Stimulated activated CD4-positive, alpha-beta T cell treated with anti-CD3 and anti-CD28 coated beads, Interleukin-4, amount 100 ng/mL, for 24 hours (primary cell): ENCODE measurements at regions not wholly inside any gene's neighbourhood (a gene's known extent, or its start where the extent isn't known, plus 50 kb on each side); places are given as distances from the start of the nearest gene placed in this dataset.

ENCODE experiments used
- DNase-seq: peaks from one replicate; pipeline ENCODE4 v3.0.0-alpha.2; 2020

- DNase-seq: no peak
Observed at GRCh38 chr15:36210426-36210825, 369.0 kb upstream of the CDIN1 start.

DNA sequence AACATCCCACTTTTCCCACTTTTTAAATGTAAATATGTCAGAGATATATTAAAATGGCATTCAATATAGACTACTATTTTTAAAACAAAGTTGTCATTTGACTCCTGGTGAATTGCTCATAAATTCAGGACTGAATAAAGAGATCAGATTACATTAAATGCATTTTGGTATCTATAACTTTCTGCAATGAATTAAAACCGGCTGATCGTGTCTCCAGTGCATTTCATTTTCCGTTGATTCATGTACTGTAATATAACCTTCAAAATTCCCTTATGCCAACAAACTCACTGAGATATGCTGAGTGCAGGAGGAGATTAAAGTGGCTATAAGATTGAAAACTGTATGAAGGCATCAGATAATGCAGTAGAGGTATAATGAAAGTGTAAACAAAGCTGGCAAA, 361.1 kb upstream of the CDIN1 start:
- DNase-seq: no peak

GRCh38 chr15:36218991-36219390, 360.4 kb upstream of the CDIN1 start:
- DNase-seq: no peak

GRCh38 chr15:36221992-36222391, 357.4 kb upstream of the CDIN1 start:
- no peak for DNase-seq

GRCh38 chr15:36230776-36231175, 348.6 kb upstream of the CDIN1 start:
- DNase-seq: no peak

DNA sequence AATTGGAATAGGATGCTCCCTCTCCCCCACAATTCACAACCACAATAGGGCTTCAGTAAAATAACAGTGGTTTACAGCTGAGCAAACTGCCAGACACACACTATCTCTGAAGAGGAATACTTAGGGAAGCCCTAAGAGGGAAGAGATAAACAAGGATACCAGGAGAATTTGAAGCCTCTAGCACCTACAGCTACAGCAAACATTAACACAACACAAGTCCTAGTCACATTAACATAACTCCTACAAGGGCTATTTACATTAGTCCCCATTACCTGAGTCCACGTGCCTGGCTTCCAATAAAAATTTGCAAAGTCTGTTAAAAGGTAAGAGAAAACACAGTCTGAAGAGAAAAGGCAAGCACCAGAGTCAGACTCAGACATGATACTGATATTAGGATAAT, 346.9 kb upstream of the CDIN1 start:
- DNase-seq: no peak

- no peak for DNase-seq
Observed at GRCh38 chr15:36234743-36235142, 344.7 kb upstream of the CDIN1 start.

DNA sequence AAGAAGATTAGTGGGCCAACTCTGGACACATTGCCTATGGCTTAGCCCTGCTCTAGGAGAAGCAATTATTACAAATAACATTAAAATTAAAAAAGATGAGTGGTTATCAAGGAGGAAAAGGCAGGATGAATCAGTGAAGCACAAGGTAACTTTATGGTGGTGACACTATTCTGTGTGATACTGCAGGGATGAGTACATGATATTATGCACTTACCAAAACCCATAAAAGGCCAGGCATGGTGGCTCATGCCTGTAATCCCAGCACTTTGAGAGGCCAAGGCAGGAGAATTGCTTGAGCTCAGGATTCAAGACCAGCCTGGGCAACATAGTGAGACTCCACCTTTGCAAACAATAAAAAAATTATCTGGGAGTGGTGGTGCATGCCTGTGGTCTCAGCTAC, 344.3 kb upstream of the CDIN1 start:
- DNase-seq: no peak

- DNase-seq: no peak
Observed at GRCh38 chr15:36239509-36239908, 339.9 kb upstream of the CDIN1 start.

- no peak for DNase-seq
Observed at GRCh38 chr15:36251450-36251849, 328.0 kb upstream of the CDIN1 start.

DNA sequence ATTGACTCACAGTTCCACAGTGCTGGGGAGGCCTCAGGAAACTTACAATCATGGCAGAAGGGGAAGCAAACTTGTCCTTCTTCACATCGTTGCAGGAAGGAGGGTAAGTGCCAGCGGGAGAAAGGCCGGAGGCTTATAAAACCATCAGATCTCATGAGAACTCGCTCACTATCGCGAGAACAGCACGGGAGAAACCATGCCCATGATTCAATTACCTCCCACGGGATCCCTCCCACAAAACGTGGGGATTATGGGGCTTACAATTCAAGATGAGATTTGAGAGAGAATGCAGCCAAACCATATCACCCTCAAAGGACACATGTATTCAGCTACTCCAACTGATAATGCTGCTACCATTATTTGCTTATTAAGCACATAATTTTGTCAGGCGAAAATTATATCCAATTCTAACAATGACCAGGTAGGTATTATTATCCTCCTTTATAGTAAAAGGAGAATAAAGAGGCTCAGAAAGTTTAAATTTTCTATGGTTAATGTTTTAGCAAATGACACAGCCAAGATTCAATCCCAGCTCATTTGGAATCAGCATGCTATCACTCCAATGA, 327.2 kb upstream of the CDIN1 start:
- DNase-seq: no peak

GRCh38 chr15:36254426-36254825, 325.0 kb upstream of the CDIN1 start:
- no peak for DNase-seq

DNA sequence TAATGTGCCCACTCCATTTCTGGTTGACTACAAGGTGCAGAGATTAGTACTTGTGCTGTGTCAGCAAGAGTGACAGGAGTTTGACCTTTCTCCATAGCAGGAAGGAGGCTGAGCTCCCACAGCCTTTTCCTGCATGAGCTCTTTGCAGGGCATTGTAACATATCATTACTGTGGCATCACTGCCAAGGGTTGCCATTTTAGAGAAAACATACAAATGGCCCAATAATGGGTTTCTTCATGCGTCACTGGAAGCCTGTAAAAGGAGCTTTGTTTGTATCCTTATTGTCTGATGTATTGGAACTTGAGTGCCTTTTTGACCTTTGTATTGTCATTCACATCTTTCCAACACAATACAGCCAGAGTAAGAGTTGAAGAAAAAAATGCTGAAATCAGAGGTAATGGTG, 323.0 kb upstream of the CDIN1 start:
- no peak for DNase-seq

GRCh38 chr15:36263666-36264065, 315.8 kb upstream of the CDIN1 start:
- no peak for DNase-seq

GRCh38 chr15:36265422-36265821, 314.0 kb upstream of the CDIN1 start:
- no peak for DNase-seq

DNA sequence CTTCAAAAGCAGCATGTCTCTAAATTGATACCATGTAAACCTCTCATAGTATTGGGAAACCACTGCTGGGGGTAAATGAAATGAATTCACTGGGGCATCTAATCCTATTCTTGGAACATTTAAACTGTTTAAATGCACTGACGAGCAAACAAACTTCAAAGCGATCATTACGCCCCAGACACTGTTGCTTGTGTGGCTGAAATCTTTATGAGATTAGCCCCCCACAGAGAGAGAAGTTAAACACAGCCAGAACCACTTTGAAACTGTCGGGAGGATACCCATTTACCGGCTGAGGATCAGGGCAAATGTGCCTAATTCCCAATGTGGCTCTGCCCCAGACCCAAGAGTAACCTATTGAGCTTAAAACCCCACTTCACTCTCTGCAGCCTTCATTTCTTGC, 308.4 kb upstream of the CDIN1 start:
- no peak for DNase-seq

GRCh38 chr15:36275656-36276055, 303.8 kb upstream of the CDIN1 start:
- DNase-seq: no peak

- DNase-seq: no peak
Observed at GRCh38 chr15:36278219-36278618, 301.2 kb upstream of the CDIN1 start.

DNA sequence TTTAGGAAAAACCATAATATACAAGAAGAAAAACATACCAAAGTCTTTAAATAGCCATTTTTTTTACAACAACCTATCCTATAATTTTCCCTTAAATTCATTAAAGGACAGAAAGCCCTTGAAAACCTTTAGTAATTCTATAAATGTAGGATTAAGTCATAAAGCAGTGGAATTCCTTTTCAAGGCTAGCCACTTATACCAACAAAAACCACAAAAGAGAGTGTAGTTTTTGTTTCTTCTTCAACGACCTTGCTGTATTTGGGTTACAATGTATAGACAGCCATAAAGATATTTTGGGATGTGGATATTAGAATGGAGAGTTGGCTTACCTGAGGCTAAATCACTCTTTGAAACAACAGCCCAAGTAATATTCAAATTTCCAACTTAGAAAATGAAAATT, 296.6 kb upstream of the CDIN1 start:
- no peak for DNase-seq

GRCh38 chr15:36284911-36285310, 294.5 kb upstream of the CDIN1 start:
- no peak for DNase-seq

DNA sequence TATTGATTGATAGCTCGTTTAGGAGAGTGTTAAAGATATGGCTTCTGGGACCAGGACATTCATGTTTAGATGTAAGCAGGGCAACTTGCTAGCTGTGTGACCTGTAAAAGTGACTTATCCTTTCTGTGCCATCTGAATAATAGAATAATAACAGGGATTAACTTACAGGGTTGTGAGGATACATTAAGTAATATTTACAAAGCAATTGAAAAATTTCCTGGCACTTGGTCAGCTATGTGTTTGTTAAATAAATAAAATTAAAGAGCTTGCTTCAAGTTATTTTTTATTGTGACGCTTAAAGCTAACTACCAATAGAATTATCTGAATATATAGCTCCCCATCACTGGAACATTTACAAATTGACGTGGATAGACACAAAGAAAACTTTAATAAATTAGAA, 287.9 kb upstream of the CDIN1 start:
- DNase-seq: no peak

- DNase-seq: no peak
Observed at GRCh38 chr15:36294359-36294758, 285.1 kb upstream of the CDIN1 start.

DNA sequence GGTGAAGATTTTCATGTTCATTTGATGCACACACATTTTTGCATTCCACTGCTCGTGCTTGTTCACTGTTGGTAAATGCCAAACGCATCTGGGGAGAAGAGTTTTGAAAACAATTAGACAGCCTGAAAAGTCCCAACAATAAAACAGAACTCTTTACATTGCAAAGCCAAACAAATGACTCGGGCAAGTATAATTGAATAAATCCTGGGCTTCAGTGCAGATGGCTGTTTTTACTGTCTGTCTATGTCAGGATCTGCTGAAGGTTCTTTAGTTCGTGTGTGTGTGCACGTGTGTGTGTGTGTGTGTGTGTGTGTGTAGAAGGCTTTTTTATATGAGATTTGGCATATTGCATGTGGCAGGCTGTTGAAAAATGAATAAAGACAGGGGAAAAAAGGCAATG, 277.5 kb upstream of the CDIN1 start:
- no peak for DNase-seq

GRCh38 chr15:36313021-36313420, 266.4 kb upstream of the CDIN1 start:
- DNase-seq: no peak

DNA sequence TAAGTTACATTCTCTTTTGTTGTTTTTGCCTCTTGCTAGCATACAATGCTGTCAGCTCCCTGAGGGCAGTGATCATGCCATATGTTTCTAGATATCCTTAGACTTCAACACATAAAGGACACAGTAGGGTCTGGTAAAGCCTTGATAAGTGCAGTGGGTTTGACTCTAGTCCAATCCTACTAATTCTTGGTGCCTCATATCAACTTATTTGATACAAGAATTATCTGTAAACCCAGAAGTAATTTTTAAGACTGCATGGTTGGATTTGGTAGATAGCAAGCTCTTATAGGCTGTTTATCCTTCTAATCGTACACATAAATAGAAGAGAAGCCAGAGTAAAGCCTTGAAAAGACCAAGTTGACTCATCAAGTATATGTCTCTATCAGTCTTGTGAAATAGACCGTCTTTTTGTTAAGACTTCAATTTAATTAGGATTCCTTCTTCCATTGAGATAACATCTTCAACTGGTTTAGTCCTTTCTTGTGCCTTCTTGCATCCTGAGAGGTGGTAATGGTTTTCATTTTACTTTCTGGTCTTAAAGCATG, 265.6 kb upstream of the CDIN1 start:
- no peak for DNase-seq

DNA sequence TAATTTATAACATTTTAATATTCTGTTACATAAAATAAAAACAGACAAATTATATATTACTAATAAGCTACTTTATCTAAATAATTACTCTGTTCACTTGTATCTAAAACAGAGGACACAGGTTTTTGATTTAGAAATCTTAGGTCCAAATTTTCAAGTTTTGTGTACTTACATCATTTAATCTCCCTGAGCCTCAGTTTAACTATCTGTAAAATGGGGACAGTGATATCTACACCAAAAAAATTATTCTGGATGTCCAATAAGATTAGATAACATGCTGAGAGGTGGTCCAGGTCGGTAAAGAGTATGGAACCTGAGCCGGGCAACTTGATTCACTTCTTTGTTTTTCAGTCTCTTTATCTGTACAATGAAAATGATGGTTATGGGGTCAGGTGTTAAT, 263.8 kb upstream of the CDIN1 start:
- DNase-seq: no peak
